GM12874 (cell line): ENCODE measurements at regions not wholly inside any gene's neighbourhood (a gene's known extent, or its start where the extent isn't known, plus 50 kb on each side); places are given as distances from the start of the nearest gene placed in this dataset.

Experiments used
- TF ChIP-seq, protein P1 (sequence below): IDR thresholded peaks from 2 replicates; pipeline ENCODE4 v1.5.1; 2011; ENCODE audit warnings: low read depth, mild to moderate bottlenecking, control low read depth, low read length, moderate library complexity; ENCODE audit not compliant: insufficient read depth

DNA sequence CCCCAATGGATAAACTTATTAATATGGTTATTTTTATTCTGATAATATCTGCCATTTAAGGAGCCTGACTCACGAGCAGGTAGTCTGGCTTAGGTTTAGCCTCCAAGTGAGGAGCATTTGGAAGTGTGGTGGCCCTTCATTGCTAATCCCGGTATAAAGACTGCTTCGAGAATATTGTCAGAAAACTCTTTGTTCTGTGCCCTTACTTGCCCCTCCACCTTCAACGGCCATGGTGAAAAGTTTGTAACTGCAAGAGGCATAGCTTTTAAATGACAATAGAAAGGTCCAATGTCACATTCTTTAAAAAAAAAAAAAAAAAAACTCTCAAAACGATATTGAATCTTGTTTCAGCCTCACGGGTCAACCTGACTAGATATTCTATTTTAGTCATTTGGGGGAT is 157.4 kb upstream of the PROX1 start:
- TF ChIP-seq, protein P1, sequence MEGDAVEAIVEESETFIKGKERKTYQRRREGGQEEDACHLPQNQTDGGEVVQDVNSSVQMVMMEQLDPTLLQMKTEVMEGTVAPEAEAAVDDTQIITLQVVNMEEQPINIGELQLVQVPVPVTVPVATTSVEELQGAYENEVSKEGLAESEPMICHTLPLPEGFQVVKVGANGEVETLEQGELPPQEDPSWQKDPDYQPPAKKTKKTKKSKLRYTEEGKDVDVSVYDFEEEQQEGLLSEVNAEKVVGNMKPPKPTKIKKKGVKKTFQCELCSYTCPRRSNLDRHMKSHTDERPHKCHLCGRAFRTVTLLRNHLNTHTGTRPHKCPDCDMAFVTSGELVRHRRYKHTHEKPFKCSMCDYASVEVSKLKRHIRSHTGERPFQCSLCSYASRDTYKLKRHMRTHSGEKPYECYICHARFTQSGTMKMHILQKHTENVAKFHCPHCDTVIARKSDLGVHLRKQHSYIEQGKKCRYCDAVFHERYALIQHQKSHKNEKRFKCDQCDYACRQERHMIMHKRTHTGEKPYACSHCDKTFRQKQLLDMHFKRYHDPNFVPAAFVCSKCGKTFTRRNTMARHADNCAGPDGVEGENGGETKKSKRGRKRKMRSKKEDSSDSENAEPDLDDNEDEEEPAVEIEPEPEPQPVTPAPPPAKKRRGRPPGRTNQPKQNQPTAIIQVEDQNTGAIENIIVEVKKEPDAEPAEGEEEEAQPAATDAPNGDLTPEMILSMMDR, result no peak

DNA sequence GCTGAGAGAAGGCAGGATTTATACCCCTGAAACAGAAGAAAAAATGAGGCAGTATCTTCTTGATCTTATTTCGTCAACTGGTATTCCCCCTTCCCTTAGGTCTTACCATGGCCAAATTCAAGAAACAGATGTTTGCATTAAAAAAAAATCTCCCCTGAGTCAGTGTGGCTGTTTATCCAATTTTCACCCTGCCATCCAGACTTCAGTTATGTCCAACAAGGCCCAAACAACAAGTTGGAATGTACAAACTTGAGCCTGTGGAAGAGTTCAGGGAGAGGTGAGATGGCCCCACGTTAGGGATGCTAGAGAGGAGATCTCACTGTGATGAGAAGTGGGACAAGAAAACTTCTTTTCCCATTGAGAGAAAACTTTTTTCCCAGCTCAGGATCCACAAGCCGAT is 147.2 kb upstream of the PROX1 start:
- TF ChIP-seq, protein P1, result no peak

DNA sequence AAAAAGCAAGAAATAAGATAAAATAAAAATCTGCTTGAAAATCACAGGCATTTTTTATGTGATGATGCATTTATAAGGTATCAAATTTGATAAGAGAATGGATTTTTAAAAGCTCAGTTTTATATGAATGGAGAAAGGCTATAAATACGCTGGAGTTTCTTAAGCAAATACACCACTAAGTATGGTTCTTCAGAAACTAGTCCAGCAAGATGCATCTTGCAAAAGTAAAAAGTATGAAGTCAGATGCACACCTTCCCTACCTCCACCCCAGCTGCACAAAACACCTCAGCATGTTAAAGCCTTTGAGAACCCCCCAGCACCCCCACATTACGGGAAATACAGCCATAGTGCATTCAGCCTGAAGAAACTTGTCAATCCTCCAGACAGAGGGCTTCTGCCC is 143.1 kb upstream of the PROX1 start:
- TF ChIP-seq, protein P1, result no peak

DNA sequence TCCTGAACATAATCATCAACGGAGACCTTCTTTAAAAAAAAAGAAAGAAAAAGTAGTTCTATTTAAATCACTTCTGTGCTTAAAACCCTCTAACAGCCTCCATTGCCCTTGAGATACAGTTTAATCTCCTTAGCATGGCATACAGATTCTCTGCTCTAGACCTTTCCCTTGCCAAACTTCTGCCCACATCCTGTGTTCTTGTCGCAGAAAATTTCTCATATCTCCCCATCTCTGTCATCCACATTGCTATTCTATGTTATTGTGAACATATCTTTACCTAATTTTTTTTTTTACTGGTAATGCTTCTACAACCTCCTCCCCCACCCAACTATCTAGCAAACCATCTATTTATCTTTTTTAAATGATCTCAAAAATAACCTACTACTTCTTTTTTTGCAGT is 135.7 kb upstream of the PROX1 start:
- TF ChIP-seq, protein P1, result no peak

DNA sequence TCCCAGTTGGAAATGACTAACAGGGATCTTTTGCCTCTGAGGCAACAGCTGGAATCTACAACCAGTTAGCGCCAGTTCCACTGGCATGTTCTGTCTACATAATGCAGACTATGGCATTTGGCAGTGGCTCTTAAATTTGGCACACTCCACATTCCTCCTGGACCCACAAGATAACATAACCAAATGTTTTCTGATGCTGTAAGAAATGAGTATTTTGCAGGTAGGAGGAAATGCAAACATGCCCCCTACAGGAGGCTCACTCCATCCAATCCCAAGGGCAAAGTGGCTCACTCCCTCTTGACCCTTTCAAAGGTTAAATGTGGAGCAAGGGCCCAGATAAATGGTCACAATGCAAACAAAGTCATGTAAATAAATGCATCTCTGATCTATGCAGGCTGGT is 129.2 kb upstream of the PROX1 start:
- TF ChIP-seq, protein P1, result no peak

DNA sequence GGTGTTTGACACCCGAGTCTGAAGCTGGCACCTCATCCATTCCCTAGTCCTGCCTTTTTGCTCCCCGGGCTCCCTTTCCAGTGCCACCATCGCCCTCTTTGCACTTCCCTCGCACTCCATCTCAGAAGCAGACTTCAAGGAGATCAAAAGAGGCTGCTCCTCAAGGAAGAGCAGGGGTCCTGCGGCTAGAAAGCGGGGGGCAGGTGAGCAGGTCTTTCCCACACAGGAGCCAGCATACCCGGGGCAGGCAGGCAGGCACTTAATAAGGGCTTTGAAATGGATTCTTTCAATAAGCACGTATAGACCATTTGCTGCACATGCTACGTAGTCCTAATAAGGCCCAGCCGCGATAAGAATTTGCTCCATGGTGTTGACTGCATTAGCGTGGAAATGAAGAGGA is 125.9 kb upstream of the PROX1 start:
- TF ChIP-seq, protein P1, result no peak

DNA sequence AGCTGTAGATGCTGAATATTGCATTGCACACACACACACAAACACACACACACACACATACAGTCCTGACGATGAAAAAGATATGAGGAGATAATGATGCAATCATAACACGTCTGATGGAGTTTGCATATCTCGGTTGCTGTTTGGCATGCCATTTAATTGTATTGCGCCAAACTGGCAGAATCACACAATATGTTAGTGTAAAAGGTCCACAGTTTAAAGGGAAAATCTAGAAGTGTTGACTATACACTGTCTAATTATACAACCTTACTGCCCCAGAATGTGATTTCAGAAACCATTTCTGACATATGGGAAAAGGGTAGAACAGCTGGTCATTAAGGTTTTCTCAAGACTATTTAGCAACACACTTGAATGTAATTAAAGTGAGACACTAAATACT is 123.7 kb upstream of the PROX1 start:
- TF ChIP-seq, protein P1, result no peak

DNA sequence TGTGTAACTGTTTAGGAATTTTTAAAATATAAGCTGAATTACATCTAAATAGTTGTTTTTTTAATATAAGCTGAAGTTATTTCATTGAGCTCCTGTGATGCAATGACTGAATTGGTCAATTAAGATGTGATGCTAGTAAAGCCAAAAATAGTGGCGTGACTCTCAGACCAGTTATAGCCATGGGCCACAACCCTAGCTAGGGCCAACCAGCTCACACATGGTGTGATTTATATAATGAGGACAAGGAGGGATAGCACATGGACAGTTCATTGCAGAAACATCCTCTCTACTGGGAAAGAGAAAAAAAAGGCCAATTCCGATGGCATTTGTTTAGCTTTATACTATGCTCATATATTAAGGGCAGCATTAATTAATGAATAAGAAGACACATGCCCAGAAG is 119.3 kb upstream of the PROX1 start:
- TF ChIP-seq, protein P1, result no peak
